NCI-H187 (cell line): ENCODE measurements at regions not wholly inside any gene's neighbourhood (a gene's known extent, or its start where the extent isn't known, plus 50 kb on each side); places are given as distances from the start of the nearest gene placed in this dataset.
A peak's percentile ranks its signal among the peaks of the same experiment; 100 is the strongest.
"Not testable (repeated sequence)": the region's sequence is repeated elsewhere in the genome, so short reads cannot be mapped to it uniquely, and the experiment has no call there.

Experiments used
- DNase-seq, 2 experiments: peaks; one replicate each; lab custom pipeline; 2025; lab: John Stamatoyannopoulos, UW

GRCh38 chr6:23510778-23511510 lies 615.1 kb upstream of the NRSN1 start:
- no peak for DNase-seq

- DNase-seq, result no peak
These were observed 614.2 kb upstream of the NRSN1 start for GRCh38 chr6:23511817-23512216.

- DNase-seq, result no peak
These were observed 607.7 kb upstream of the NRSN1 start for GRCh38 chr6:23518294-23518693.

DNA sequence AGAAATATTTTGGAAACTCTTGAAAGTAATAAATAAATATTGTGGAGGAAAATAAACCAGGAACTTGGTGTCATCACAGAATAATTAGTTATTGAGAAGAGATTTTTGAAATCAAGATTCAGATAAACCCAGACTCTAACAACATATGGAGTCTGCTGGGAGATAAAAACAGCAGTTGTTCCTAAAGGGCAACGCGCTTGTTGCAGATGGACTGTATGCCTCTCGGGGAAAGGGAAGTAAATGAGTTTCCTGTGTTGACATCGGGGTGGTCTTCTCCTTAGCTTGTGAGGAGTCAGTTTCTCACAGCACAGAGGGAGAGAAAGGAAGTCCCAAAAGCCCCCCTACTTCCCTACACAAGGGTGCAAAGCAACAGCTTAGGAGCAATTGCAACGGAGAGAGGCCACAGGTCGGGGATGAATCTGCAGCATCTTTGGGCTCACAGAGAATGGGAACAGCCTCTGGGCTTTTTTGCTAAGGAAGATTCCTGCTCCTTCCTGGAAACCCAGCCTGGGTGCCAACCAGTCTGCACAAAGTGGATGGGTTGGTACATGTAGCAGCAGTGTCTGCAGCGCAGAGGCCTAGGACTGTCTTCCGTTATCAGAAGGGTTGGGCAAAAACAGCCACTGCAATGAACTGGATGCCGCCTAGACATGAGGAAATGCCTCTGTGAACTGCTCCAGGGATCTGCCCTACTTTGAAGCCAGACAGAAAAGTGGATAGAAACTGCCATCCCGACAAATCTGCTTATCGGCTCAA lies 603.0 kb upstream of the NRSN1 start:
- no peak for DNase-seq

- DNase-seq, result no peak
These were observed 602.2 kb upstream of the NRSN1 start for GRCh38 chr6:23523771-23524170.

GRCh38 chr6:23524548-23524947 lies 601.5 kb upstream of the NRSN1 start:
- DNase-seq, result no peak

DNA sequence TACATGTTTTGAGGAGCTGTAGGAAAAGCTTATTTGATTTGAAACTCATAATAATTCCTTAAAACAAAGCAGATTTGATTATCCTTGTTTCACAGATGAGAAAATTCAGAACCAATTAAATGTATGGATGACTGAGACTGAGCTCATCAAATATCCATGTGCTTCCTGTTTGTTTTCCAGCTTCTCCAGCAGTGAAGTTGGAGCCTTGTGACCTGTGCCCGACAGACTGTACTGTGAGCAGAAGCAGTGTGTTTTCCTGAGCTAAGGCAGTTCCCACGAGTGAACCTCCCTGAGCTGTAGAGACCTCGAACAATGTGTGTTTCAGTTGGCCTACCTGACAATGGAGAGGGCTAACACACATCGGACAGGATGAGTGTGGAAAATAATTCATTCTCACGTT lies 599.5 kb upstream of the NRSN1 start:
- no peak for DNase-seq

- no peak for DNase-seq
These were observed 596.1 kb upstream of the NRSN1 start for GRCh38 chr6:23529902-23530301.

- no peak for DNase-seq
These were observed 594.3 kb upstream of the NRSN1 start for GRCh38 chr6:23531666-23532065.

- DNase-seq, result no peak
These were observed 593.8 kb upstream of the NRSN1 start for GRCh38 chr6:23532227-23532626.

- no peak for DNase-seq
These were observed 592.7 kb upstream of the NRSN1 start for GRCh38 chr6:23533311-23533710.

- peak in 1 of 2 experiments; percentile 11 for DNase-seq
These were observed 592.1 kb upstream of the NRSN1 start for GRCh38 chr6:23533944-23534343.

DNA sequence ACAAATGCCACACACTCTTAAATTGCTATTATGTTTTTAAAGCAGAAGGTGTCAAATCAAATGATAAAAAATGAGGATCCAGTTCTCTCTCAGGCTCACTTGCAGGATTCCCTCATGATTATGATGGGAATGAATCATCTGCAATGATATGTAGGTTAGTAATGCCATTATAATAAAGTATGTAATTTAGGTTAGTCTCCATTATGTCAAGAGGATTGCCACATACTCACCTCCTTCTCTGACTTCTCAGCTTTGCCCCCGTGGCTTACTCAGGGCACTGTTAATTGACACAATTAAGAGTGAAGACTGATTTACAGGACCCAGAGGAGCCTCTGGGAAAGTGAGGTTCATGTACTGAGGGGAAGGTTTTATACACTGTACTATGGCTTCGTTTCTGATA lies 591.7 kb upstream of the NRSN1 start:
- no peak for DNase-seq

GRCh38 chr6:23535101-23535500 lies 590.9 kb upstream of the NRSN1 start:
- no peak for DNase-seq

DNA sequence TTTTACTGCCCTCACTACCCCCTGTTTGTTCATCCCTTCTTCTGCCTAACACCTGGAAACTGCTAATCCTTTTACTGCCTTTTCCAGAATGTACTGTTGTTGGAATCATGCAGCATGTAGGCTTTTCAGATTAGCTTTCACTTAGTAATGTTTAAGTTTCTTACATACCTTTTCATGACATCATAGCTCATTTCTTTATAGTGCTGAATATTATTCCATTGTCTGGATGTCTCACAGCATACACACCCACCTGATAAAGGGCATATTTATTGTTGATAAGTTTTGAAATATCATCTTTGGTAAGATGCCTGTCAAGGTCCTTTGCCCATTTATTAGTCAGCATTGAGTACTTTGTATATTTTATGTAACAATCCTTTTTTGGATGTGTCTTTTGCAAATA lies 588.2 kb upstream of the NRSN1 start:
- no peak for DNase-seq

DNA sequence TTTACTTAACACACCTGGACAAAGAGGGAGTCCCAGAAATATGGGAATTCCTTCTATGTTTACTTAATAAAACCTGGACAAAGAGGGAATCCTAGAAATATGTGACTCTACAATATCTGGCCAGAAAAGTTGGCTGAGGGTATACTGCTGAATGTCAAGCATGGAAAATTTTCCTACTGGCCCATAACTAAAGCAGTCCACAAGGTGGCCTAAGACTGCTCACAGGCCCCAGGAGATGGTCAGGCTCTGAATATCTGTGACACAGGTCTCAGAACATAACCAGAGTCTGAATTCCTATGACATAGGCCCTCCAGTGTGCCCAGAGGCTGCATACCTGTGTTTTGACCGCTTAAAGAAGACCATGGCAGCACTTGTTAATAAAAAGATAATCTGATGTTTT lies 578.2 kb upstream of the NRSN1 start:
- no peak for DNase-seq

- not testable (repeated sequence) for DNase-seq
These were observed 571.1 kb upstream of the NRSN1 start for GRCh38 chr6:23554953-23555352.

DNA sequence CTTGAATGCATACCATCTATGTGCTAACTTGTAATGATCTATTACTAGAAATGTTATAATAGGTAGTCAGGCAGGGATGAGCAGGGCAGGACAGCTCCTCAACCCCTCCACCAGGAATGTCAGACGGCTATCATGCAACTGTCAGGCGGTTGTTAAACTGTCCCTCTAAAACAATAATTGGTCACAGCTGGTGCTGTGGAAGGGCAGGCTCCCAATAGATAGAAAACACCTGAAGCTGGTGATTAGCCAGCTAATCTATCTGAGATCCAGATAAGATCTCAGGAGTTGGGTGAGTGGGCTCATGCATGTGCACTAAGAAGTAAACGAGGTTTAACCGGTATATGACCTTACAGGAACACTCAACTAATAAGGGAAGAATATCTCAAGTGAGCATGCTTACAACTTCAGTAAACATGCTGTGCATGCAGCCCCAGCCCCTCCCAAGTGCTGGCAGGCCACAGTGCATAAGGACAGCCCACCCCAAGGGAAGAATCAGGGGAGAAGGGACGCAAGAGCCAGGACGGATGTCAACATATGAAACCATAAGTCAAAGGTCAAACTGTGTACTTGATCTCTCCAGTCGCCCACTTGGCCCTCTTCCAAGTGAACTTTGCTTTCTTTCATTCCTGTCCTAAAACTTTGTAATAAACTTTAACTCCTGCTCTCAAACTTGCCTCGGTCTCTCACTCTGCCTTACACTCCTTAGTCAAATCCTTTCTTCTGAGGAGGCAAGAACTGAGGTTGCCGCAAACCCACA lies 566.2 kb upstream of the NRSN1 start:
- no peak for DNase-seq

DNA sequence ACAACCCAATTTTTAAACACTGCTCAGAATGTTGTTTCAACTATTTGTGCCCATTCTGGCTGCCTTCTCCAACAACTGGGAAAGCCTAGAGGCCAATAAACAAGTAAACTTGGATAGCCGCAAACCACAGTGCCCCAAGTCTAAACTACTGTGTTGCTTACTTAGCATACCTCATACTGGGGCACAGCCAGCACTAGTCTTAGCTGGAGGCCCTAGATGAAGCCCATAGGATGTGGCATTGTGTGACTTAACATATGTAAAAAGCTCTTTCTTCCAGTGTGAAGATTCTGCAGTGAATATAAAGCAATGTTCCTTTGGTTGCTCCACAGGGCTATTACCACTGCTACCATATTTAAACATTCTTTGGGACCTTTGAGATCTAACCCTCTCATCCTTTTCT lies 564.3 kb upstream of the NRSN1 start:
- no peak for DNase-seq

GRCh38 chr6:23562554-23562953 lies 563.5 kb upstream of the NRSN1 start:
- no peak for DNase-seq

DNA sequence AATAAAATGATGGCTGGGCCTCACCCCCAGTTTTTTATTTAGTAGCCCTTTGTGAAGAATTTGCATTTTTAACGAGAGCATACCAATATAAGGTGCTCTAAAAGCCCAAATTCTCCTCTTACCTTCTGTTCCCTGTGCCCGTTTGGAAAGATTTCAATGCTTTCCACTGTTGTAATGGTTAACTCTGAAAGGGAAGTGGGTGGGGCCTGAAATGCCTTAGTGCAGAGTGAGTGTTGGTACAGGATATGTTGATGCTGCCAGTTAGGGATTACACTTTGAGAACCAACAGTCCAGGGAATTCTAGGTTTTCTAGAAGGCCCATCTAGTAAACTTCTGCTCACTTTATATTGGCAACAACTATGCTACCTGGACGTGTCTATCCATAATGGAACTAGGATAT lies 562.7 kb upstream of the NRSN1 start:
- DNase-seq, result no peak

GRCh38 chr6:23566418-23566817 lies 559.6 kb upstream of the NRSN1 start:
- DNase-seq, result no peak

DNA sequence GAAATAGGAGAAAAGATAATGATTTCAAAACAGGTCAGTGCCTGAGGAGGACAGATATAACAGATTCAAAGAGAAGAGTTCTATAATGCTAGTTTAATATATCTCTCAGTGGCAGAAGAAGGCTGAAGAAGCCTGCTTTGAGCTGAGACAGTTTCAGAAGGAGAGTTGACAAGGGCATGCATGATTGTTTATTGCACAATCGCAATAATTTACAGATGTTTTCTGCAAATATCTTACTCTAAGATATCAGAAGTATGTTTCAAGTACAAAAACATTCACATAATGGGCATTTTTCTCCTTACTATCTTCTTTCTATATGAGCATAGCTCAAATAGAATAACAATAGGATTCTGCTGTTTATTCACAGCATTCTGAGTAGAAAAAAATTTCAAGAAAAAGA lies 557.7 kb upstream of the NRSN1 start:
- DNase-seq, result no peak
